Activated CD8-positive, alpha-beta T cell treated with anti-CD3 and anti-CD28 coated beads for 36 hours (primary cell): ENCODE measurements at regions not wholly inside any gene's neighbourhood (a gene's known extent, or its start where the extent isn't known, plus 50 kb on each side); places are given as distances from the start of the nearest gene placed in this dataset.

Experiments
- ATAC-seq: fragments of 200-7000 bp; cut with Tn5 transposase; one replicate; pipeline ENCODE4 v1.10.0; 2021; ENCODE audit warnings: mild to moderate bottlenecking, moderate library complexity
- CTCF ChIA-PET: fragments of 350-600 bp; sonication (Branson Sonifier 250); formaldehyde crosslinking; loops from one replicate; lab custom pipeline; 2021; ENCODE audit warnings: antibody characterized with exemption; lab: Charles Lee
- POLR2A ChIA-PET: fragments of 350-600 bp; sonication (Branson Sonifier 250); formaldehyde crosslinking; loops from one replicate; lab custom pipeline; 2021; ENCODE audit warnings: antibody characterized with exemption; lab: Charles Lee
- DNase-seq: peaks from one replicate; pipeline ENCODE4 v3.0.0-alpha.2; 2020
- H3K27ac Mint-ChIP-seq: one replicate; pipeline ENCODE4 v1.8.0; 2021; ENCODE audit warnings: mild to moderate bottlenecking, mixed read lengths
- H3K27me3 Mint-ChIP-seq: one replicate; pipeline ENCODE4 v1.8.0; 2021; ENCODE audit warnings: mixed read lengths
- H3K36me3 Mint-ChIP-seq: one replicate; pipeline ENCODE4 v1.8.0; 2021; ENCODE audit warnings: low read depth, mixed read lengths
- H3K4me1 Mint-ChIP-seq: one replicate; pipeline ENCODE4 v1.8.0; 2021; ENCODE audit warnings: low read depth, mixed read lengths
- H3K4me3 Mint-ChIP-seq: one replicate; pipeline ENCODE4 v1.8.0; 2021; ENCODE audit warnings: mild to moderate bottlenecking, moderate library complexity, mixed read lengths
- H3K9me3 Mint-ChIP-seq: one replicate; pipeline ENCODE4 v1.8.0; 2021; ENCODE audit warnings: mixed read lengths
- CTCF ChIP-seq: fragments of 200-600 bp; IDR thresholded peaks from one replicate; pipeline ENCODE4 v1.8.0; 2022; ENCODE audit warnings: antibody characterized with exemption, mild to moderate bottlenecking
- intact Hi-C: fragments of 100-400 bp; cut with micrococcal nuclease; formaldehyde crosslinking; loops from one replicate; pipeline ENCODE4 v1.10.0; 2022

- Mint-ChIP-seq H3K4me1 (no peaks in the 10 kb centered on the region), H3K27me3 (no peaks in the 10 kb centered on the region), H3K4me3 (no peak overlapping the region), H3K9me3 (no peaks in the 10 kb centered on the region), H3K36me3 (no peaks in the 10 kb centered on the region), H3K27ac (no peak overlapping the region)
- no peak for ATAC-seq
- DNase-seq = no peak
- CTCF ChIA-PET = interaction anchor here (1.0 kb wide), 1 partner anchor 217 kb away, joined by 5 read pairs; no protein-coding TSS in a partner anchor
- POLR2A ChIA-PET = no interaction called here
- no peak for TF ChIP-seq CTCF
- intact Hi-C loops = no loop called here
These were observed 215.0 kb upstream of the MARCKS start for GRCh38 chr6:113642001-113642713.

GRCh38 chr6:113642714-113643406 is 214.3 kb upstream of the MARCKS start:
- no peak for ATAC-seq
- H3K4me1 Mint-ChIP-seq = no peaks in the 10 kb centered on the region
- POLR2A ChIA-PET = no interaction called here

GRCh38 chr6:113643407-113643770 is 213.8 kb upstream of the MARCKS start:
- no peak for TF ChIP-seq CTCF
- Mint-ChIP-seq H3K27ac (no peak overlapping the region), H3K27me3 (peaks cover 3% of the 10 kb centered on the region), H3K36me3 (no peaks in the 10 kb centered on the region), H3K4me3 (no peak overlapping the region), H3K4me1 (no peaks in the 10 kb centered on the region), H3K9me3 (no peaks in the 10 kb centered on the region)
- CTCF ChIA-PET = no interaction called here
- POLR2A ChIA-PET = no interaction called here
- DNase-seq = no peak
- ATAC-seq = no peak
- intact Hi-C loops = no loop called here

More at GRCh38 chr6:113642714-113643406, 214.3 kb upstream of the MARCKS start:
- CTCF ChIA-PET = interaction anchor here (1.0 kb wide), 1 partner anchor 216 kb away, joined by 5 read pairs; no protein-coding TSS in a partner anchor
- H3K27me3 Mint-ChIP-seq = peaks cover 3% of the 10 kb centered on the region
- intact Hi-C loops = no loop called here
- no peak overlapping the region for H3K27ac Mint-ChIP-seq
- TF ChIP-seq CTCF = no peak
- H3K9me3 Mint-ChIP-seq = no peaks in the 10 kb centered on the region
- H3K36me3 Mint-ChIP-seq = no peaks in the 10 kb centered on the region
- no peak overlapping the region for H3K4me3 Mint-ChIP-seq
- no peak for DNase-seq

DNA sequence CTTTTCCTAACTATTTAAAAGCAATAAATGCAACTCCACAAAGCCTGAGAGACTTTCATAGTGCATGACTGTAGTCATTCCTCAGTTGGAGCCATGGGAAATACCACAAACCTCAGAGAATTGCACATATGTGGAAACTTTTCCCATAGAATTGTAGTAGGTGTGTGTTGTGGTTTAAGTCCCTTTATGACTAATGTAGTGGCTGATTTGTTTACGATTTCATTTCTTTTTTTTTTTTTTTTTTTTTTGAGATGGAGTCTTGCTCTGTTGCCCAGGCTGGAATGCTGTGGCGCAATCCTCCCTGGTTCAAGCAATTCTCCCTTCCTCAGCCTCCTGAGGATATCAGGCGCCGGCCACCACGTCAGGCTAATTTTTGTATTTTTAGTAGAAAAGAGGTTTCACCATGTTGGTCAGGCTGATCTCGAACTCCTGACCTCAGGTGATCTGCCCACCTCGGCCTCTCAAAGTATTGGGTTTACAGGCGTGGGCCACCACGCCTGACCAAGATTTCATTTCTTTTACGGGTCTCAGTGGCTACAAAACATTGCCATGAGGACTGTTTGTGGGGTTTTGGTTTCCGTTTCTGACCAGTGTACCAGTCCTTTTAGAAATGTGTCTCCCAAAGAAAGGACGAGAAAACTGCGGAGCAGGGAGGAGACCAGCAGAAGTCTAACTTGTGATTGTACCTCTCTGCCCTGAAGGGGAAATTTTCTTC is 212.1 kb upstream of the MARCKS start:
- CTCF ChIA-PET = no interaction called here

More for the DNA sequence above, 212.1 kb upstream of the MARCKS start:
- POLR2A ChIA-PET = no interaction called here
- no peak overlapping the region for H3K4me3 Mint-ChIP-seq
- DNase-seq = no peak
- H3K27ac Mint-ChIP-seq = no peak overlapping the region
- intact Hi-C loops = no loop called here
- H3K27me3 Mint-ChIP-seq = peaks cover 3% of the 10 kb centered on the region
- ATAC-seq = no peak
- no peaks in the 10 kb centered on the region for H3K36me3 Mint-ChIP-seq
- H3K9me3 Mint-ChIP-seq = no peaks in the 10 kb centered on the region
- no peak for TF ChIP-seq CTCF
- no peaks in the 10 kb centered on the region for H3K4me1 Mint-ChIP-seq
